C4-2B (cell line): ENCODE measurements at regions not wholly inside any gene's neighbourhood (a gene's known extent, or its start where the extent isn't known, plus 50 kb on each side); places are given as distances from the start of the nearest gene placed in this dataset.

Experiments
- CTCF ChIP-seq: fragments of 450-650 bp; conservative IDR thresholded peaks from 2 replicates; pipeline ENCODE4 v1.5.1; 2017; ENCODE audit warnings: mild to moderate bottlenecking
- ZFX ChIP-seq: fragments of 450-650 bp; IDR thresholded peaks from 2 replicates; pipeline ENCODE4 v1.6.1; 2017

GRCh38 chr5:164148292-164148691 lies 642.9 kb downstream of the MAT2B start:
- no peak for TF ChIP-seq CTCF
- no peak for TF ChIP-seq ZFX
